HAP-1 (cell line): ENCODE measurements at regions not wholly inside any gene's neighbourhood (a gene's known extent, or its start where the extent isn't known, plus 50 kb on each side); places are given as distances from the start of the nearest gene placed in this dataset.

Experiments used
- DNase-seq, 2 experiments: peaks; one replicate each; pipeline ENCODE4 v3.0.0-alpha.2; 2016 to 2020; ENCODE audit warnings: low spot score in 2 of 2
- H3K27me3 ChIP-seq: fragments of 250-450 bp; sonication (Bioruptor Pico); 2 replicates; pipeline ENCODE4 v1.5.1; 2020; ENCODE audit warnings: low read depth, mild to moderate bottlenecking, moderate library complexity
- H3K36me3 ChIP-seq: fragments of 250-450 bp; sonication (Bioruptor Pico); replicated peaks from 2 replicates; pipeline ENCODE4 v1.5.1; 2020; ENCODE audit warnings: mild to moderate bottlenecking
- H3K4me1 ChIP-seq: fragments of 250-450 bp; sonication (Bioruptor Pico); 2 replicates; pipeline ENCODE4 v1.5.1; 2020; ENCODE audit warnings: mild to moderate bottlenecking
- H3K4me3 ChIP-seq: fragments of 250-450 bp; sonication (Bioruptor Pico); 2 replicates; pipeline ENCODE4 v1.5.1; 2020; ENCODE audit warnings: mild to moderate bottlenecking, moderate library complexity
- H3K9me3 ChIP-seq: fragments of 250-450 bp; sonication (Bioruptor Pico); 2 replicates; pipeline ENCODE4 v1.5.1; 2020; ENCODE audit warnings: mild to moderate bottlenecking, moderate library complexity
- in situ Hi-C: fragments of 300-500 bp; cut with MboI; formaldehyde crosslinking; loops from 3 replicates; pipeline ENCODE4 v1.14.3; 2020; ENCODE audit warnings: low sequenced_read_pairs, inconsistent platforms, mixed read lengths

DNA sequence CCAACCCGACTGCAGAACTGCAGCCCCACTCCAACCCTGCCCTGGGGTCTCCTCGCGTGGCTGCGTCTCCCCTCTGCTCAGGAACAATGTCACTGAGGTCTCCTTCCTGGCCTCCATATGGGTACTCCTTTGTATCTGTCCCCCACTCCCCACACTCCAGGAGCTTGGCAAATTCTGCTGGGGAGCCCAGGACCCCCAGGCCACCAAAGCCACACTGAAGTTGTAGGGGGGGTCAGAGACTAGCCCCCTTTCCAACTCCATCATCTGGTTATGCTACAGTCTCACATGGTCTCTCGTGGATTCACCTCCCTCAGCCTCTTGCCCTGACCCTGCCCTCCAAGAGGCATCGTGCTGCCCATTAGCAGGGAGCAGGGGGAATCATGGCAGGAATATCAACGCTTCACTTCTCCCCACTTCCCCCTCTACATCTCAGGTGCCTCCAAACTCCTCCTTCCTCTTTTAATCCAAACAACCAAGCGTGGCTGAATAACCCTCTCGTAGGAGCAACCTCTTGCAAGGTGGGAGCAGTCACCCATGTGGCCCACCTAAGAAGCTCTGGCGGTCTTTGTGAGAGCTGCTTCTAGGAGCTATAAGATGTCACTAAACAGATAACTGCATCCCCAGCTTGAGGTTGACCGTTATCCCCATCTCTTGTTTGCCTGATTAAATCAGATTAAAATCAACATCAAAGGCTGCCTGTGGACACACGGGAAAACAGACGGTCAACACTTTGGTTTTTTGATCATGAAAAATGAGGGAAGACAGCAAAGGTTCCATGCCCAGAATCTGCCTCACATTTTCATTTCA is 86.4 kb downstream of the MIS18A start:
- DNase-seq = no peak
- no peaks in the 10 kb centered on the region for H3K9me3 ChIP-seq
- H3K36me3 ChIP-seq = no peaks in the 10 kb centered on the region
- H3K27me3 ChIP-seq = peaks cover 3% of the 10 kb centered on the region; the same call in 1 of the 2 replicates
- H3K4me1 ChIP-seq = no peaks in the 10 kb centered on the region
- in situ Hi-C loops = no loop called here
- no peak overlapping the region for H3K4me3 ChIP-seq

GRCh38 chr21:32190493-32191144 is 88.2 kb downstream of the MIS18A start:
- in situ Hi-C loops = no loop called here
- Histone ChIP-seq H3K36me3 (no peaks in the 10 kb centered on the region), H3K4me3 (no peak overlapping the region), H3K4me1 (peaks cover 2% of the 10 kb centered on the region; the same call in 1 of the 2 replicates), H3K27me3 (peaks cover 3% of the 10 kb centered on the region; the same call in 1 of the 2 replicates), H3K9me3 (no peaks in the 10 kb centered on the region)
- no peak for DNase-seq

DNA sequence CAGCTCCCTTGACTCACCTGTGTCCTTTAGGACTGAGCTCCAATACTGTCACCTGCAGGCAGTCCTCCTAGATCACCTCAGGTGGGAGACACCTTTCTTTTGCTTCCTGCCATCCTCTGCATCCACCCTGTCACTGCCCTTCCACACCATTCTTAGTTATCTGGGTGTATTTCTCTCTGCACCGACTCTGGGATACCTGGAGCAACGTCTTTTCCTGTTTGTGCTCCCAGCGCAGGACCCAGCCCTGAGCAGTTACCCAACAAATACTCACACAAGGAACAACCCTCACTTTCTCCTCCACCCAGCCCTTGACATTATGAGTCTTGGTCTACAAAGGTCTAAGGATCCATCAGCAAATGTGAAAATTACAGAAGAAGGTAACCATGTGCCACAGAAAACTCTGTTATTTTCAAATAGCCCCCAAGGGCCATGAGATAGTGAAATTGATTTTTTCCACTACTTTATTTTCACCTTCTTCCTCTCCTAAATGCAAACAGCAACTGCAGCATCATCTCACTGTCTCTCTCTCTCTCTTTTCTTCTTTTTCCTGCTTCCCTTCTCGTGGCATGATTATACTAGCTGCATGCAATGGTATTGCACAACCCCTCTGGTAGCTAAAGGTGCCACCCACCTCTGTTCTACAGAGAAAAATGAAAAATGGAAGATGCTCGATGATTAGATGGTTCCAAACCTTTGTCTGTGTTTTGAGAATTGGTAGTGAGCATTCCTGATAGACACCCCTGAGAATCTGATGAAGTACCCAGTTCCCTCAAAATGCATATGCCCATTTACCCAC is 89.0 kb downstream of the MIS18A start:
- Histone ChIP-seq H3K27me3 (peaks cover 3% of the 10 kb centered on the region; the same call in 1 of the 2 replicates), H3K9me3 (no peaks in the 10 kb centered on the region), H3K36me3 (no peaks in the 10 kb centered on the region), H3K4me1 (peaks cover 2% of the 10 kb centered on the region; the same call in 1 of the 2 replicates), H3K4me3 (no peak overlapping the region)
- in situ Hi-C loops = no loop called here
- no peak for DNase-seq

GRCh38 chr21:32186804-32187203 is 92.0 kb downstream of the MIS18A start:
- DNase-seq = peak; percentile 44 to 51
- no peaks in the 10 kb centered on the region for H3K36me3 ChIP-seq
- in situ Hi-C loops = no loop called here
- H3K9me3 ChIP-seq = no peaks in the 10 kb centered on the region
- H3K4me1 ChIP-seq = peaks cover 2% of the 10 kb centered on the region; the same call in 1 of the 2 replicates
- H3K27me3 ChIP-seq = peaks cover 3% of the 10 kb centered on the region; the same call in 1 of the 2 replicates
- H3K4me3 ChIP-seq = no peak overlapping the region

- in situ Hi-C loops = no loop called here
- Histone ChIP-seq H3K36me3 (no peaks in the 10 kb centered on the region), H3K27me3 (peaks cover 3% of the 10 kb centered on the region; the same call in 1 of the 2 replicates), H3K9me3 (no peaks in the 10 kb centered on the region), H3K4me3 (no peak overlapping the region), H3K4me1 (peaks cover 2% of the 10 kb centered on the region; the same call in 1 of the 2 replicates)
- DNase-seq = no peak
These were observed 93.1 kb downstream of the MIS18A start for GRCh38 chr21:32185726-32186125.

- H3K4me3 ChIP-seq = no peak overlapping the region
- H3K9me3 ChIP-seq = no peaks in the 10 kb centered on the region
- peaks cover 2% of the 10 kb centered on the region; the same call in 1 of the 2 replicates for H3K4me1 ChIP-seq
- no peaks in the 10 kb centered on the region; the same call in 1 of the 2 replicates for H3K27me3 ChIP-seq
- no peaks in the 10 kb centered on the region for H3K36me3 ChIP-seq
- no peak for DNase-seq
- in situ Hi-C loops = no loop called here
These were observed 93.7 kb downstream of the MIS18A start for GRCh38 chr21:32185103-32185502.

GRCh38 chr21:32184485-32184884 is 94.4 kb downstream of the MIS18A start:
- H3K4me3 ChIP-seq = no peak overlapping the region
- H3K9me3 ChIP-seq = no peaks in the 10 kb centered on the region
- no peaks in the 10 kb centered on the region for H3K36me3 ChIP-seq
- no peaks in the 10 kb centered on the region; the same call in 1 of the 2 replicates for H3K27me3 ChIP-seq
- in situ Hi-C loops = no loop called here
- DNase-seq = no peak
- peaks cover 2% of the 10 kb centered on the region; the same call in 1 of the 2 replicates for H3K4me1 ChIP-seq

GRCh38 chr21:32184065-32184464 is 94.8 kb downstream of the MIS18A start:
- Histone ChIP-seq H3K4me1 (peaks cover 2% of the 10 kb centered on the region; the same call in 1 of the 2 replicates), H3K36me3 (no peaks in the 10 kb centered on the region), H3K9me3 (no peaks in the 10 kb centered on the region), H3K4me3 (no peak overlapping the region), H3K27me3 (no peaks in the 10 kb centered on the region; the same call in 1 of the 2 replicates)
- no peak for DNase-seq
- in situ Hi-C loops = no loop called here

- Histone ChIP-seq H3K4me1 (peaks cover 2% of the 10 kb centered on the region; the same call in 1 of the 2 replicates), H3K4me3 (no peak overlapping the region), H3K27me3 (no peaks in the 10 kb centered on the region; the same call in 1 of the 2 replicates), H3K36me3 (no peaks in the 10 kb centered on the region), H3K9me3 (no peaks in the 10 kb centered on the region)
- in situ Hi-C loops = no loop called here
- DNase-seq = no peak
These were observed 95.5 kb downstream of the MIS18A start for GRCh38 chr21:32183396-32183795.

GRCh38 chr21:32182449-32182848 is 96.4 kb downstream of the MIS18A start:
- peaks cover 3% of the 10 kb centered on the region; the same call in 1 of the 2 replicates for H3K27me3 ChIP-seq
- no peaks in the 10 kb centered on the region for H3K36me3 ChIP-seq
- in situ Hi-C loops = no loop called here
- H3K9me3 ChIP-seq = no peaks in the 10 kb centered on the region
- H3K4me3 ChIP-seq = no peak overlapping the region
- peaks cover 2% of the 10 kb centered on the region; the same call in 1 of the 2 replicates for H3K4me1 ChIP-seq
- no peak for DNase-seq

DNA sequence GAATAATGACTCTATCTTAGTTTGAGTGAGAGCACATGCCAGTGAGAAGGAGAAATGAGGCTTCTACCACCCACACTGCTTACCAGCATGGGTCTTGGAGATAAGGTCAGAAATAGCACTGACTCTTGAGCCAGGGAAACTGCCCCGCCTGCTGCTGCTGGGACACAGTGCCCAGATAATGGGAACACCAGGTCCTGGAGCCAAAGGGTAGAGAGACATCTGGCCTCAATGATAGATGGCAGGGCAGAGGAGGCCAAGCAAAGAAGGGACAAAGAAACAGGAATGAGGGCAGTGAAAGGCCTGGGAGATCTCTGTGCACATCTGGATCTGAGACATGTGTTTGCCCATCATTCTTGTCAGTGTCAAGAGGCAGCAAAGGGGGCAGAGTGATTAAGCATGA is 97.4 kb downstream of the MIS18A start:
- Histone ChIP-seq H3K36me3 (no peaks in the 10 kb centered on the region), H3K4me3 (no peak overlapping the region), H3K27me3 (peaks cover 3% of the 10 kb centered on the region; the same call in 1 of the 2 replicates), H3K9me3 (no peaks in the 10 kb centered on the region), H3K4me1 (peaks cover under 1% of the 10 kb centered on the region; the same call in 1 of the 2 replicates)
- in situ Hi-C loops = no loop called here
- no peak for DNase-seq

DNA sequence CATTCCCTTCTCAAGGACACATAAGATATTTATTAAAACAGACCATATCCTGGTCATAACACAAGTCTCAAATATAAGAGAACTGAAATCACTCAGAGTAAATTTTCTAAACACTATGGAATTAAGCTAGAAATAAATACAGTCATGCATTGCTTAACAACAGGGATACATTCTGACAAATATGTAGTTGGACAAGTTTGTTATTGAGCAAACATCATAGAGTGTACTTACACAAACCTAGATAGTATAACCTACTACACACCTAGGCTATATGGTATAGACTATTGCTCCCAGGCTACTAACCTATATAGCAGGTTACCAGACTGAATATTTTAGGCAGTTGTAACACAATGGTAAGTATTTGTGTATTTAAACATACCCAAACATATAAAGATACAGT is 104.0 kb downstream of the MIS18A start:
- Histone ChIP-seq H3K27me3 (peaks cover 5% of the 10 kb centered on the region; the same call in 1 of the 2 replicates), H3K36me3 (no peaks in the 10 kb centered on the region), H3K4me3 (no peak overlapping the region), H3K4me1 (no peaks in the 10 kb centered on the region), H3K9me3 (no peaks in the 10 kb centered on the region)
- in situ Hi-C loops = no loop called here
- no peak for DNase-seq

DNA sequence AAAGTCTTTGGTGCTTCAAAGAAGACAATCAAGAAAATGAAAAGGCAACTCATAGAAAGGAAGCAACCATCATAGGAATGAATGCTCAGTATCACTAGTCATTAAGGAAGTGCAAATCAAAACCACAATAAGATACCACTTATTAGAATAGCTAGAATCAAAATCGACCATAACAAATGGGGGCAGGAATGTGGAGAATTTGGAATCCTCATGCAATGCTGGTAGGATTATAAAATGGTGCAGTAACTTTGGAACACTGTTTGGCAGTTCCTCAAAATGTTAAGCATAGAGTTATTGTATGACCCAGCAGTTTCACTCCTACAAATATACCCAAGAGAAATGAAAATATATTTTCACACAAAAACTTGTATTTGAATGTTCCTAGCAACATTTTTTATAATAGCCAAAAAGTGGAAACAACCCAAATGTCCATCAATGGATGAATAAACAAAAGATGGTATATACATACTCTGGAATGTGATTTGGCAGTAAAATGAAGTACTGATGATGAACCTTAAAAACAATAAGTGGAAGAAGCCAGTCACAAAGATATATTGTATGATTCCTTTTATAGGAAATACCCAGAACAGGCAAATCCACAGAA is 105.6 kb downstream of the MIS18A start:
- Histone ChIP-seq H3K4me3 (no peak overlapping the region), H3K9me3 (no peaks in the 10 kb centered on the region), H3K36me3 (no peaks in the 10 kb centered on the region), H3K27me3 (peaks cover 5% of the 10 kb centered on the region; the same call in 1 of the 2 replicates), H3K4me1 (no peaks in the 10 kb centered on the region)
- in situ Hi-C loops = no loop called here
- DNase-seq = no peak
